GM18517 (cell line): ENCODE measurements at regions not wholly inside any gene's neighbourhood (a gene's known extent, or its start where the extent isn't known, plus 50 kb on each side); places are given as distances from the start of the nearest gene placed in this dataset.
A peak's percentile ranks its signal among the peaks of the same experiment; 100 is the strongest.

Experiments
- ATAC-seq: cut with Tn5 transposase; IDR thresholded peaks from one replicate; pipeline ENCODE4 v1.9.1; 2021; ENCODE audit warnings: mild to moderate bottlenecking, moderate library complexity; ENCODE audit not compliant: unreplicated experiment

- no peak for ATAC-seq
Observed at GRCh38 chr13:44170731-44171130, 202.9 kb upstream of the SERP2 start.

- no peak for ATAC-seq
Observed at GRCh38 chr13:44171156-44171555, 202.5 kb upstream of the SERP2 start.

- no peak for ATAC-seq
Observed at GRCh38 chr13:44171861-44172260, 201.8 kb upstream of the SERP2 start.

- ATAC-seq: no peak
Observed at GRCh38 chr13:44172281-44172810, 201.3 kb upstream of the SERP2 start.

- no peak for ATAC-seq
Observed at GRCh38 chr13:44174769-44175425, 198.7 kb upstream of the SERP2 start.

- ATAC-seq: no peak
Observed at GRCh38 chr13:44176173-44176572, 197.5 kb upstream of the SERP2 start.

DNA sequence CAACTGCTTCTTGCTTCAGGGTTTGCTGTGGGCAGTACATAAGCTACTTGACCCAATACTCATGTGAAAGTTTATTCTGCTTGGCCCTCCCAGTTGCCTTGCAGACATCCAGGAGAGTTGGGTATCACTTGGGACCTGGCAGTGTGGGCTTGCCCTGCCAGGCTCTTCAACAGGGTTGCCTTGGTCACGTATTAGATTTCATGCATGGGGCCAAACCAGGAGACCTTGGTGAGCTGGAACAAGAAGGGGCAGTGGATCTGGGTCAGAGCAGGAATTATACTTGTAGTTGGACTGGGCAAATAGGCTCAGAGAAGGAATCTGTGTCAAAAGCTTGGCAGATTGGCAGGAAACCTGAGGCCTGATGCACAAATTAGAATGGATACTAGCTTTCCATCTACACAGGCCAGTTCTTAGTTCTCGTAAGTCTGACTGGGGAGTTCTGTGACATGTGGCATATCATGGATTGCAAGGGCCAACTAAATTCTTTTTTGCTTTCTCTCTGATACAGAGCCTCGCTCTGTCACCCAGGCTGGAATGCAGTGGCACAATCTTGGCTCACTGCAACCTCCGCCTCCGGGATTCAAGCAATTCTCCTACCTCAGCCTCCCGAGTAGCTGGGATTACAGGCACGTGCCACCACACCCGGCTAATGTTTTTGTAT is 192.6 kb upstream of the SERP2 start:
- ATAC-seq: no peak

DNA sequence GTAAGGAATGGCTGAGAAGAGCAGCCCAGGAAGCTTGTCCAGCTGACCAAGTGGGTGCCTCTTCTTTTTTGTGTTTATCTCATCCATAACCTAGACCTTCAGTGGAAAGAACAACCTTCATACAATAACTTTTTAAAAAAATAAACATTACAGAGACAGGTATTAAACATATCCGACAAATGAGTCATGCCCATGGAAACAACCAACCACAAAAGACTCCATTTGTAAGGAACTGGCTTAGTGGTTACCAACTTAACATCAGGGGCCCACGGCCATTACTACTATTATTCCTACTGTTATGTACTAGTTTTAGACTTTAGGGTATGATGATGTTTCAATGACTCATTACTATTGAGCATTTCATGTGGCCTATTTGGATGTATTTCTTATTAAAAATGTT is 191.7 kb upstream of the SERP2 start:
- ATAC-seq: no peak

- no peak for ATAC-seq
Observed at GRCh38 chr13:44184740-44185139, 188.9 kb upstream of the SERP2 start.

DNA sequence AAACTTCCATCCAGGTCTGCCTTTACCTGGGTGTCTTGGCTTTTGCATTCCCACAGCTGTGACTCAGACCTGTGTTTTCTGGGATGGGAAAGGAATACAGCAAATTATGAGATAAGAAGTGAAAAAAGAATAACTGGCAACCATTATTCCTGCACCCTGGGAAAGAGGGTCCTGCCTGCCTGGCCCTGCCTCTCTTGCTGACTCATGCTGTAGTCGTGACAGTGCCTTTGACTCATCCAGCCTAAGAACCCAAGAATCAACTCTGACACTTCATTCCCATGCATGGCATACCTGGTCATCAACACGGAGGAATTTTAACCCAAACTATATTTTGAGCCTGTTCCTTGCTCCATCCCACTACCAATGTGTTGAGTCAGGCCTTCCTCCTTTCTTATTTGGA is 185.4 kb upstream of the SERP2 start:
- ATAC-seq: no peak

- ATAC-seq: no peak
Observed at GRCh38 chr13:44189085-44189484, 184.5 kb upstream of the SERP2 start.

- no peak for ATAC-seq
Observed at GRCh38 chr13:44191103-44191502, 182.5 kb upstream of the SERP2 start.

DNA sequence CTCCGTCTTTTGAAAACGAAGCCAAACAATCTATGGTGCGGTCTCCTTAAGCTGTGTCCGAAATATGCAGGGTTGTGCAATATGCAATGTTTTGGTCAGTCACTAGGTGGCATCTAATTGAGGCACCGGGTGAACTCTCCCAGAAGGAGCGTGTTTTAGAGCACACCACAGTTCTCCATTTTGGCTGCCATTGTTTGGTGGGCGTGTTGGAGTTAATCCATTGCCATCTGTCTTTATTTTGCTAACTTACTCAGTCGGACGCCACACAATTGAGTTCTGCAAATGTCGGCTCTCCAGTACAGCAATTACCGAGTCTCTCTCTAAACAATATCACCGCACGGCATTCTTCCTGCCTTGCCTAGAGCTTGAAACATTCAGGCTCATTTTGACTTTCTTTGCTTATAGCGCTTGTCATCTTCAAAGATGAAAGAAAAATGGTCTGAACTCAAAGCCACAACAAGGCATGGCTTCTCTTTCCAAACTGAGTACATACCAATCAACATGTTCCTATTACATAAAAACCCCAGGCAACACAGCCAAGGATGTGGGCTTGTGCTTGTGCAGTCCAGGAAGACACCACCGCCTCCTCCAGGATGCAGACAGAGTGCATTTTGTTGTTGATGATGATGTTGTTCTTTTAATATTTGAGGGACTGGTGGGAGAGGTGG is 182.0 kb upstream of the SERP2 start:
- ATAC-seq: no peak

GRCh38 chr13:44193731-44194130 is 179.9 kb upstream of the SERP2 start:
- no peak for ATAC-seq

GRCh38 chr13:44195245-44195644 is 178.4 kb upstream of the SERP2 start:
- no peak for ATAC-seq

- no peak for ATAC-seq
Observed at GRCh38 chr13:44196196-44196751, 177.3 kb upstream of the SERP2 start.

DNA sequence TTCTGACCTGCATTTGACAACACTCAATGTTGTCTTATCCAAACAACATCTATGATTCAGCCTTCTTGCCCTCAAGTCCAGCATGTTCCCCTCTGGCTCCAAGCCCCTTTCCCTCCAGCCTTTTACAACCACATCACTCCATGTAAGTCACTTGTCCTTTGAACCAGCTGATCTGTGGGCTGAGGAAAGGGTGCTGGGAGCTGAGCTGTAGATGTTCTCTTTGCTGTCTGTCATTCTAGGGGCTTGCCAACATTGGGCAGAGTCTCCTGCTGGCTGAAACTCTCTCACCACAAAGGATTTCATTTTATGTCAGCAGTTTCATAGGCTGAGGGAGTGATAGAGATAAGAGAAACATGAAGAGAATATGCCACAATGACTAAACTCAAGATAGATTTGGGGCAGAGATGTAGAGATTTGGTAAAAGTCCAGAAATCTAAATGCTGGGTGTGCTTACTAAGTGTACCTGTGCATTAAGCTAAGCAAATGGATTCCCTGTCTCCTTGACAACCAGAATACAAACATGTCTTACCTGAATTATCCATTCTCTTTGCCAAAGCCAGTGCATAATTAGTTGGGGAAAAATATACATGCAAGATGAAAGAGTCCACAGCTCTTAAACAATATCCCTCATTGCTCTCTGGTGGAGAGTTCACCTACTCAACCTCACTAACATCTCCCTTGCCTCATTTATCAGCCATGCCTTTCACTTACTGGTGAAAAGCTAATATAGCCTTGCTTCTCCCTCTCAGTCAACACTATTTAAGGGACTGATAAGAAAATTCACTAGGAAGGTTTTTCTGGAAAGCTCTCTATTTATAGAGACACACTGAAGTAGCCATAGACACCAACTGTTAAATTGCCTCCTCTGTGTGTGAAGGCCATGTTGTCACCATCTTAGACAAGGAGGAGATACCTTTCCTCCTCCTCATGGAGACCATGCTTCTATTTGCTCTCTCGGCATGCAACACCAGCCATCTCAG is 175.5 kb upstream of the SERP2 start:
- ATAC-seq: peak; percentile 71

GRCh38 chr13:44198826-44199225 is 174.8 kb upstream of the SERP2 start:
- ATAC-seq: no peak

DNA sequence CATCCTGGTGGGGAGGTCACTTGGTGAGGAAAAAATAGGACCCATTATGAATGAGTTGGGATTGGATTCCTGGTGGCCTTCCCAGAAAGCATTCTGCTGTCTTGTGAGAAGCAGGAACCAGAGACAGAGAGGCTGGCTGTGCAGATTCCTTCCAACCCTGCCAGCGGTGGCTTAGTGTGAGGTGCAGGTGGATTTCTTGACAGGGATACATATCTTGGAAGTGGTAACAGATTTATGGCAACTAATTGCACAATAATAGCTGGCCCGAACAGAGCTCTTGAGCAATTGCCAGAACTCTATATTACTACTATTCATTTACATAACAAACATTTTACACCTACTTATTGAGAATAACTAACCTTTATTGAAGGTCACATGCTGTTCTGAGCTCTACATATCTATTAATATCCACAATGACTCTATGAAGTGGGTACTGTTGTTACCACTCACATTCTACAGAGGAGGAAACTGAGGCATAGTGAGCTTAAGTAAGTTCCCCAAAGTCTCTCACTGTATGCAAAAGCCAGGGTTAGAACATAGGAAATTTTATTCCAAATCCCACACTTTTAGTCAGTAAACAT is 173.9 kb upstream of the SERP2 start:
- ATAC-seq: no peak

DNA sequence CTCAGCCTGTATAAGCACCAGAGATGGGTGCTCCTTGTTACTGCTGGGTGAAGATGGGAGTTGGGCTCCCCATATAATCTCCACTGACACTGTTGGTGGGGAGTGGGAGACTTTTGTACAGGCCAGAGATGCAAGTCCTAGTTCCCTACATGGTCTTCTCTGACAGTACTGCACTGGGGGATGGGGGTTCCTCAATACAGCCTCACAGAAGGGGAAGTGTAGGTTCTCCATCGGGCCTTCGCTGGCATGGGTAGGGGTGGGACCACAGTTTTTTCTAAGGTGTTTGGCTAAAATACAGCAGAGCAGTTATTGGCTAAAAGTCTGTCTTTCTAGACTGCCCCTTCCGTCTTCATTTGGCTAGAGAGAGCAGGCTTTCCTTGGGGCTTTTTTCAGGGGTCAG is 167.2 kb upstream of the SERP2 start:
- ATAC-seq: no peak
